NCI-H2081 (cell line): ENCODE measurements at regions not wholly inside any gene's neighbourhood (a gene's known extent, or its start where the extent isn't known, plus 50 kb on each side); places are given as distances from the start of the nearest gene placed in this dataset.

ENCODE experiments used
- DNase-seq, 2 experiments: peaks; one replicate each; lab custom pipeline; 2025; lab: John Stamatoyannopoulos, UW

- peak in 1 of 2 experiments; percentile 11 for DNase-seq
Observed at GRCh38 chr6:21468461-21468860, 125.1 kb upstream of the SOX4 start.

- DNase-seq, result no peak
Observed at GRCh38 chr6:21469213-21469612, 124.3 kb upstream of the SOX4 start.

- DNase-seq, result no peak
Observed at GRCh38 chr6:21476112-21476511, 117.4 kb upstream of the SOX4 start.

- DNase-seq, result no peak
Observed at GRCh38 chr6:21478411-21478810, 115.1 kb upstream of the SOX4 start.

- DNase-seq, result peak in 1 of 2 experiments; percentile 52
Observed at GRCh38 chr6:21478883-21479539, 114.5 kb upstream of the SOX4 start.

GRCh38 chr6:21486115-21486514 is 107.4 kb upstream of the SOX4 start:
- DNase-seq, result no peak

- DNase-seq, result no peak
Observed at GRCh38 chr6:21489826-21490225, 103.7 kb upstream of the SOX4 start.

- no peak for DNase-seq
Observed at GRCh38 chr6:21491955-21492354, 101.6 kb upstream of the SOX4 start.

- DNase-seq, result no peak
Observed at GRCh38 chr6:21494505-21494904, 99.0 kb upstream of the SOX4 start.

GRCh38 chr6:21496196-21496595 is 97.4 kb upstream of the SOX4 start:
- no peak for DNase-seq

- DNase-seq, result no peak
Observed at GRCh38 chr6:21496706-21497105, 96.8 kb upstream of the SOX4 start.

- peak in 1 of 2 experiments; percentile 64 for DNase-seq
Observed at GRCh38 chr6:21500314-21501020, 93.1 kb upstream of the SOX4 start.

GRCh38 chr6:21501021-21501354 is 92.6 kb upstream of the SOX4 start:
- peak; percentile 96 to 100 for DNase-seq

GRCh38 chr6:21501815-21502214 is 91.7 kb upstream of the SOX4 start:
- no peak for DNase-seq

GRCh38 chr6:21502682-21503081 is 90.9 kb upstream of the SOX4 start:
- DNase-seq, result no peak

GRCh38 chr6:21504790-21505189 is 88.8 kb upstream of the SOX4 start:
- DNase-seq, result no peak

GRCh38 chr6:21505574-21505990 is 88.0 kb upstream of the SOX4 start:
- no peak for DNase-seq

- DNase-seq, result no peak
Observed at GRCh38 chr6:21506126-21506525, 87.4 kb upstream of the SOX4 start.

- DNase-seq, result no peak
Observed at GRCh38 chr6:21507811-21508210, 85.7 kb upstream of the SOX4 start.

GRCh38 chr6:21508753-21509152 is 84.8 kb upstream of the SOX4 start:
- DNase-seq, result no peak

GRCh38 chr6:21511891-21512550 is 81.5 kb upstream of the SOX4 start:
- no peak for DNase-seq

- DNase-seq, result no peak
Observed at GRCh38 chr6:21514288-21514687, 79.3 kb upstream of the SOX4 start.

- no peak for DNase-seq
Observed at GRCh38 chr6:21518317-21518716, 75.2 kb upstream of the SOX4 start.
